ENCODE measurements at regions not wholly inside any gene's neighbourhood (a gene's known extent, or its start where the extent isn't known, plus 50 kb on each side); places are given as distances from the start of the nearest gene placed in this dataset.

GRCh38 chr10:84902553-84902952 lies 574.2 kb downstream of the CCSER2 start:
- Histone ChIP-seq H3K4me1 (replicated peaks in 1 of 2) (peaks cover 12 to 14% of the 10 kb centered on the region in 2 donors), H3K27ac (no peak overlapping the region), H3K4me3 (no peak overlapping the region)
- 0 to 92% (median 66%) methylated on average over 1 to 3 of the region's 3 CpGs; no CpG with 5 or more reads in 1 of the 10 experiments for WGBS, 10 experiments
- in situ Hi-C loops (cut with MboI; ENCODE audit: low pct_unique_long_range_greater_than_20kb in 2 of 9, low sequenced_read_pairs in 9 of 9, unreplicated experiment in 9 of 9) = no loop called here
- peak in 6 of 8 experiments; percentile 19 to 97 (median 58) for ATAC-seq (replicated peaks in 6 of 8)

GRCh38 chr10:84903320-84903719 lies 574.9 kb downstream of the CCSER2 start:
- in situ Hi-C loops (cut with MboI; ENCODE audit: low pct_unique_long_range_greater_than_20kb in 2 of 9, low sequenced_read_pairs in 9 of 9, unreplicated experiment in 9 of 9) = no loop called here
- no peak for ATAC-seq (replicated peaks in 6 of 8)
- no peak overlapping the region for H3K4me3 ChIP-seq
- H3K27ac ChIP-seq = no peak overlapping the region
- H3K4me1 ChIP-seq (replicated peaks in 1 of 2) = peaks cover 17 to 18% of the 10 kb centered on the region in 2 donors

- peak in 5 of 8 experiments; percentile 21 to 69 (median 57) for ATAC-seq (replicated peaks in 6 of 8)
- H3K4me3 ChIP-seq = no peak overlapping the region
- peaks cover 10 to 12% of the 10 kb centered on the region in 2 donors for H3K4me1 ChIP-seq (replicated peaks in 1 of 2)
- WGBS, 10 experiments = 14 to 100% (median 80%) methylated on average over 1 to 2 of the region's 4 CpGs; no CpG with 5 or more reads in 5 of the 10 experiments
- H3K27ac ChIP-seq = no peak overlapping the region
- in situ Hi-C loops (cut with MboI; ENCODE audit: low pct_unique_long_range_greater_than_20kb in 2 of 9, low sequenced_read_pairs in 9 of 9, unreplicated experiment in 9 of 9) = no loop called here
Observed at GRCh38 chr10:84907461-84908009, 579.1 kb downstream of the CCSER2 start.

- H3K27ac ChIP-seq = no peak overlapping the region
- H3K4me3 ChIP-seq = no peak overlapping the region
- in situ Hi-C loops (cut with MboI; ENCODE audit: low pct_unique_long_range_greater_than_20kb in 2 of 9, low sequenced_read_pairs in 9 of 9, unreplicated experiment in 9 of 9) = no loop called here
- ATAC-seq (replicated peaks in 6 of 8) = peak in 2 of 8 experiments; percentile 23 to 43
- WGBS, 10 experiments = 0 to 90% (median 70%) methylated on average over 1 to 4 of the region's 4 CpGs; no CpG with 5 or more reads in 2 of the 10 experiments
- peaks cover 8 to 10% of the 10 kb centered on the region in 2 donors for H3K4me1 ChIP-seq (replicated peaks in 1 of 2)
Observed at GRCh38 chr10:84908491-84908890, 580.1 kb downstream of the CCSER2 start.

GRCh38 chr10:84921701-84922100 lies 593.3 kb downstream of the CCSER2 start:
- Histone ChIP-seq H3K27ac (no peak overlapping the region), H3K4me1 (replicated peaks in 1 of 2) (no peaks in the 10 kb centered on the region), H3K4me3 (no peak overlapping the region)
- WGBS, 10 experiments = 0 to 100% (median 25%) methylated on average over 1 of the region's 1 CpG; no CpG with 5 or more reads in 3 of the 10 experiments
- in situ Hi-C loops (cut with MboI; ENCODE audit: low pct_unique_long_range_greater_than_20kb in 2 of 9, low sequenced_read_pairs in 9 of 9, unreplicated experiment in 9 of 9) = no loop called here
- ATAC-seq (replicated peaks in 6 of 8) = no peak

GRCh38 chr10:84924131-84924530 lies 595.7 kb downstream of the CCSER2 start:
- no peak overlapping the region for H3K4me3 ChIP-seq
- no peak overlapping the region for H3K27ac ChIP-seq
- no peak for ATAC-seq (replicated peaks in 6 of 8)
- in situ Hi-C loops (cut with MboI; ENCODE audit: low pct_unique_long_range_greater_than_20kb in 2 of 9, low sequenced_read_pairs in 9 of 9, unreplicated experiment in 9 of 9) = no loop called here
- no peaks in the 10 kb centered on the region for H3K4me1 ChIP-seq (replicated peaks in 1 of 2)
- WGBS, 10 experiments = 0 to 100% (median 68%) methylated on average over 1 to 2 of the region's 2 CpGs; no CpG with 5 or more reads in 1 of the 10 experiments

GRCh38 chr10:84925495-84925894 lies 597.1 kb downstream of the CCSER2 start:
- Histone ChIP-seq H3K27ac (no peak overlapping the region), H3K4me1 (replicated peaks in 1 of 2) (no peaks in the 10 kb centered on the region), H3K4me3 (no peak overlapping the region)
- ATAC-seq (replicated peaks in 6 of 8) = no peak
- in situ Hi-C loops (cut with MboI; ENCODE audit: low pct_unique_long_range_greater_than_20kb in 2 of 9, low sequenced_read_pairs in 9 of 9, unreplicated experiment in 9 of 9) = no loop called here

- WGBS, 10 experiments = 0 to 100% (median 80%) methylated on average over 2 to 7 of the region's 7 CpGs; no CpG with 5 or more reads in 1 of the 10 experiments
- in situ Hi-C loops (cut with MboI; ENCODE audit: low pct_unique_long_range_greater_than_20kb in 2 of 9, low sequenced_read_pairs in 9 of 9, unreplicated experiment in 9 of 9) = no loop called here
- no peak overlapping the region for H3K4me3 ChIP-seq
Observed at GRCh38 chr10:84933402-84933801, 605.0 kb downstream of the CCSER2 start.

GRCh38 chr10:84935772-84936171 lies 607.4 kb downstream of the CCSER2 start:
- in situ Hi-C loops (cut with MboI; ENCODE audit: low pct_unique_long_range_greater_than_20kb in 2 of 9, low sequenced_read_pairs in 9 of 9, unreplicated experiment in 9 of 9) = no loop called here
- ATAC-seq (replicated peaks in 6 of 8) = no peak
- 20 to 100% (median 75%) methylated on average over 1 to 3 of the region's 3 CpGs; no CpG with 5 or more reads in 3 of the 10 experiments for WGBS, 10 experiments
- no peak overlapping the region for H3K27ac ChIP-seq
- no peak overlapping the region for H3K4me3 ChIP-seq
- H3K4me1 ChIP-seq (replicated peaks in 1 of 2) = no peaks in the 10 kb centered on the region

More at GRCh38 chr10:84933402-84933801, 605.0 kb downstream of the CCSER2 start:
- ATAC-seq (replicated peaks in 6 of 8) = no peak
- Histone ChIP-seq H3K4me1 (replicated peaks in 1 of 2) (no peaks in the 10 kb centered on the region), H3K27ac (no peak overlapping the region)

- H3K4me3 ChIP-seq = no peak overlapping the region
- H3K27ac ChIP-seq = no peak overlapping the region
- no peaks in the 10 kb centered on the region for H3K4me1 ChIP-seq (replicated peaks in 1 of 2)
- WGBS, 10 experiments = 0 to 100% (median 89%) methylated on average over 1 to 4 of the region's 4 CpGs; no CpG with 5 or more reads in 2 of the 10 experiments
- ATAC-seq (replicated peaks in 6 of 8) = no peak
- in situ Hi-C loops (cut with MboI; ENCODE audit: low pct_unique_long_range_greater_than_20kb in 2 of 9, low sequenced_read_pairs in 9 of 9, unreplicated experiment in 9 of 9) = no loop called here
Observed at GRCh38 chr10:84938117-84938905, 609.9 kb downstream of the CCSER2 start.

GRCh38 chr10:84943541-84943940 lies 615.2 kb downstream of the CCSER2 start:
- in situ Hi-C loops (cut with MboI; ENCODE audit: low pct_unique_long_range_greater_than_20kb in 2 of 9, low sequenced_read_pairs in 9 of 9, unreplicated experiment in 9 of 9) = no loop called here
- no peak for ATAC-seq (replicated peaks in 6 of 8)
- H3K4me1 ChIP-seq (replicated peaks in 1 of 2) = no peaks in the 10 kb centered on the region
- H3K4me3 ChIP-seq = no peak overlapping the region
- no peak overlapping the region for H3K27ac ChIP-seq
- WGBS, 10 experiments = 0 to 80% (median 47%) methylated on average over 1 of the region's 1 CpG; no CpG with 5 or more reads in 4 of the 10 experiments

GRCh38 chr10:84944187-84944586 lies 615.8 kb downstream of the CCSER2 start:
- Histone ChIP-seq H3K4me1 (replicated peaks in 1 of 2) (no peaks in the 10 kb centered on the region), H3K27ac (no peak overlapping the region), H3K4me3 (no peak overlapping the region)
- WGBS, 10 experiments = no CpG with 5 or more reads among the region's 1 CpG
- ATAC-seq (replicated peaks in 6 of 8) = no peak
- in situ Hi-C loops (cut with MboI; ENCODE audit: low pct_unique_long_range_greater_than_20kb in 2 of 9, low sequenced_read_pairs in 9 of 9, unreplicated experiment in 9 of 9) = no loop called here

- no peak for ATAC-seq (replicated peaks in 6 of 8)
- no peak overlapping the region for H3K27ac ChIP-seq
- H3K4me3 ChIP-seq = no peak overlapping the region
- H3K4me1 ChIP-seq (replicated peaks in 1 of 2) = no peaks in the 10 kb centered on the region
- in situ Hi-C loops (cut with MboI; ENCODE audit: low pct_unique_long_range_greater_than_20kb in 2 of 9, low sequenced_read_pairs in 9 of 9, unreplicated experiment in 9 of 9) = no loop called here
- 40 to 100% (median 70%) methylated on average over 1 of the region's 1 CpG; no CpG with 5 or more reads in 6 of the 10 experiments for WGBS, 10 experiments
Observed at GRCh38 chr10:84945791-84946190, 617.4 kb downstream of the CCSER2 start.
